GM13976 (cell line): ENCODE measurements at regions not wholly inside any gene's neighbourhood (a gene's known extent, or its start where the extent isn't known, plus 50 kb on each side); places are given as distances from the start of the nearest gene placed in this dataset.

Source experiments
- DNase-seq: peaks from one replicate; pipeline ENCODE4 v3.0.0; 2012; ENCODE audit warnings: low spot score
- in situ Hi-C: fragments of 300-500 bp; cut with MboI; formaldehyde crosslinking; loops from one replicate; pipeline ENCODE4 v1.12.0; 2022; ENCODE audit warnings: low sequenced_read_pairs, mixed read lengths, inconsistent platforms; ENCODE audit not compliant: unreplicated experiment
- TF ChIP-seq, protein P1 (sequence below): IDR thresholded peaks from 2 replicates; pipeline ENCODE4 v1.5.1; 2012; ENCODE audit warnings: borderline replicate concordance, mild to moderate bottlenecking; ENCODE audit not compliant: insufficient read depth; ENCODE audit errors: extremely low read depth, missing control alignments, control extremely low read depth

DNA sequence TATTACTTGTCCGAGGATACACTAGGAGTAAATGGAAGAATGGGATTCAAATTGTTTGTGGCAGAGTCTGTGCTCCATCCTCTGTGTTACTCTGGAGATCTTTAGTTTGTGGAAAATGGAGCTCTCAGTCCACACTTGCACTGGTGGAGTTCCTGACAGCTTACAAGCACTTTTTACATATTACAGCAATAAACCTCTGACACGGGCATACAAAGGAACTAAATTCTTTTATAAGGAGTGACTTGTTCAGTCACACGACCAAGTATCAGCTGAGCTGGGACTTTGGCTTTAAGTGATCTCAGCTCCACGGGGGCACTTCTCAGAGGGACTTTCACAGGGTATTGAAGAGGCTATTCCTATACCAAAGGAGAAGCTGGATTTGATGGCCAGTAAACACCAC lies 417.5 kb downstream of the LRIG3 start:
- TF ChIP-seq, protein P1, sequence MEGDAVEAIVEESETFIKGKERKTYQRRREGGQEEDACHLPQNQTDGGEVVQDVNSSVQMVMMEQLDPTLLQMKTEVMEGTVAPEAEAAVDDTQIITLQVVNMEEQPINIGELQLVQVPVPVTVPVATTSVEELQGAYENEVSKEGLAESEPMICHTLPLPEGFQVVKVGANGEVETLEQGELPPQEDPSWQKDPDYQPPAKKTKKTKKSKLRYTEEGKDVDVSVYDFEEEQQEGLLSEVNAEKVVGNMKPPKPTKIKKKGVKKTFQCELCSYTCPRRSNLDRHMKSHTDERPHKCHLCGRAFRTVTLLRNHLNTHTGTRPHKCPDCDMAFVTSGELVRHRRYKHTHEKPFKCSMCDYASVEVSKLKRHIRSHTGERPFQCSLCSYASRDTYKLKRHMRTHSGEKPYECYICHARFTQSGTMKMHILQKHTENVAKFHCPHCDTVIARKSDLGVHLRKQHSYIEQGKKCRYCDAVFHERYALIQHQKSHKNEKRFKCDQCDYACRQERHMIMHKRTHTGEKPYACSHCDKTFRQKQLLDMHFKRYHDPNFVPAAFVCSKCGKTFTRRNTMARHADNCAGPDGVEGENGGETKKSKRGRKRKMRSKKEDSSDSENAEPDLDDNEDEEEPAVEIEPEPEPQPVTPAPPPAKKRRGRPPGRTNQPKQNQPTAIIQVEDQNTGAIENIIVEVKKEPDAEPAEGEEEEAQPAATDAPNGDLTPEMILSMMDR, result no peak
- no peak for DNase-seq
- in situ Hi-C loops, result no loop called here

DNA sequence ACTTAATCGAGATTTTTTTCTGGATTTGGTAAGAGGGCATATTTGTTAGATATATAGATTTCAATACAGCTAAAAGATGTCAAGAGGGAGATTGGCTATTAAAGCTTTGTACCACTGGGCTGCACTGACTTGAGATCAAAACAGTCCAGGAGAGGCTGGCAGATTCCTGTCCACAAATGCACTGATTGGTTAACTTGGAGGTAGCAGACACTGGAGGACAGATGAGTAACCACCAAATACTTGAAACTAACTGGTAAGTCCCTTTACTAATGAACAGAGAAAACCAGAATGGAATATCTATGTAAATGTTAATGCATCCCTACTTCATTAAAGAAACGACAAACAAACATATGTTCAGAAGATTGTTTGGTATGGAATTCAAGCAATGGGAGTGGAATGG lies 416.6 kb downstream of the LRIG3 start:
- TF ChIP-seq, protein P1, result no peak
- no peak for DNase-seq
- in situ Hi-C loops, result no loop called here

DNA sequence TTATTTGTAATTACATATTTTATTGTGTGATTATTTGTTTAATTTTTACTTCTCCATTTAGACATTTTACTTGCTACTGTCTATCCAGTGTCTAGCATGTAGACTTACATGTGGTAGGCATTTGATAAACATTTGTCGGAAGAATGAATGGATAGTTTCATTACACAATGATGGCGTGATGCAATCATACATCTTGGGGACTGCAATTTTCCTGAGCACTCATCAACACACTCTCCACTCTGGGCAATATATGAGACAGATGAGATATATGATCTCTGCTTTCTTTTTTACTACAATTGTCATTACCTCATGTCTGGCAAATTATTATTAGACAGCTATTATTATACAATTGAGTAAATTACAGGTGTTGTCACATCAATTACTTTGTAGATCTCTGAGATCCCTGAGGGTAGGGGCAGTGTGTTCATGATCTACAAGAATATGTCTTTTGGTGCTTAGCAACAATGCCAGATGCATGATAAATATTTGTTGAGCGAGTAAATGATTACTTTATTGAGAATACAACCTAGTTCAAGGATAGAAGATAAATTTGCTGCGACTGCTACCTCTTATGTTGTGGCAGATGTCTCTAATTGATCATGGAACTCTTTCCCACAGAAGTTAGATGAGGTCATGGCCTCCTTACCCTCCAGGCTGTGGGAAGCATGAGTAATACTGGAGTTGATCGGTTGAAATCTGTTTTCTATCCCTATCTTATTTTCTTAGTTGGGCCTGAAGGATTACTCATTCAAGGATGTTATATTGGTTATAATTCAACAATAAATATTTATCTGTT lies 416.0 kb downstream of the LRIG3 start:
- in situ Hi-C loops, result no loop called here
- no peak for DNase-seq
- TF ChIP-seq, protein P1, result no peak

DNA sequence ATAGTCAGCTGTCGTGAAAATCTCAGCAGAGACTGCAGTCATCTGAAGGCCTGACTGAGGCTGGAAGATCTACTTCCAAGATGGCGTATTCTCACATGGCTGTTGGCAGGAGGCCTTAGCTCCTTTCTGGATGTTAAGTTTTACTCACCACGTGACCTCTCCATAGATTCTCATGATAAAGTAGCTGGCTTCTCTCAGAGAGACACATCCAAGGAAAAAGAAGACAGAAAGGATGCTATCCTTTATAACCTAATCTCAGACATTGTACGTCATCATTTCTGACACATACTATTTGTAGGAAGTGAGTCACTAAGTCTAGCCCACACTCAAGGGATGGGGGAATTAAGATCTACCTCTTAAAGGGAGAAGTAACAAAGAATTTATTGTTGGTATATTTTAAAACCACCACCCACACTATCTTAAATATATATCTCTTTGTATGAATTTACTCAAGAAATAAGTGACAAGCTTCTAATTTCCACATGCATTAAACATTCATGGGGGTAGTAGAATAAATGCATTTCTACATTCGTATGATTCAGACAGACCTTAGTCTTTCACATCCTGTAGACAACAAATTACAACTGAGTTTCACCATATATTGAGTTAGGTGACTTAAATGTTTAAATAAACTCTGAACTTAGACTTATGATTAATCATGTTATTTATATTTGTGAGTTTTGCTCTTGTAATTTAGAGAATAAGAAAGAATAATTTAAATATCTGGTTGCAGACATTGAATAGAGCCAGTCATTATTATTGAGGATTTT lies 411.0 kb downstream of the LRIG3 start:
- in situ Hi-C loops, result no loop called here
- DNase-seq, result no peak
- TF ChIP-seq, protein P1, result no peak

DNA sequence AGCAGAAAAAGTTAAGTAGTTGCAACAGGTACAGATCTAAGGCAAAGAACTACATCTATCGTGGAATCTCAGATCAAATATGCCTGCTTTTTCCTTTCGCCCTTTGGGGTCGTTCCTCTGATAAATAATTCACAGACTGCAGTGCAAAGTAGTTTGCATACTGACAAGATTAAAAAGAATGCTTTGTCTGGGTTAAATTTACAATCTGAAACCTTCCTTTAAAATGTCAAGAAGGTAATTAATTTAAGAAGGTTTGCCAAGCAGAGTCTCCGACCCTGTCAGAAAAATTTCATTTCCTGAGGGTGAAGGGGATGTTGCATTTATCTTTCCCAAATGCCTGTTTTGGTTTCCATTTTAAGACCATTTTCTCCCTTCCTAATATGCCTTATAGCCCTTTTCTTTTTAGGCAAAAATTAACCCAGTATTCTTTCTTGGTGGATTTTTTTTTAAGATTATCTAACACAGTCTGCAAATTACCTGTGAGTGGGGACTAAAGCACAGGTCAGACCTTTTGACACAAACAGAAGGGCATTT lies 406.9 kb downstream of the LRIG3 start:
- DNase-seq, result no peak
- TF ChIP-seq, protein P1, result no peak
- in situ Hi-C loops, result no loop called here

DNA sequence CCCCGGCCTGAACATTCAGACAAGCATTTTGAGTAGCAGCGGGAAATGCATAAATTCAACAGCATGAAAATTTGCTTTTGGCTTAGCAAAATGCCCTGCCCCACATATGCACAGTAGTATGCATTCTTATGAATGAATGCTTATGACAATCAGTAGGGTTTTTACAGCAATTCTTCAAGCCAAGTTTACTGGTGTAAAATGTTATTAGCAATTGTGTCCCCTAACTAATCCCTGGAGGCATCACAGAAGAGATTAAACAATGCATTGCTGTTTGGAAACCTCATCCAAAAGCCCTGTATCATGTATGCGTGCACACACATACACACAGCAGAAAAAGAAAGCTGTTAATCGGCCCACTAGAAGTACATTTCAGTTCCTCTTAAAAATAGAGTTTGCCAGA lies 406.5 kb downstream of the LRIG3 start:
- in situ Hi-C loops, result no loop called here
- TF ChIP-seq, protein P1, result no peak
- no peak for DNase-seq
